HG03520 (cell line): ENCODE measurements at regions not wholly inside any gene's neighbourhood (a gene's known extent, or its start where the extent isn't known, plus 50 kb on each side); places are given as distances from the start of the nearest gene placed in this dataset.

ENCODE experiments used
- ATAC-seq: cut with Tn5 transposase; IDR thresholded peaks from one replicate; pipeline ENCODE4 v1.9.1; 2021; ENCODE audit warnings: mild to moderate bottlenecking, moderate library complexity; ENCODE audit not compliant: unreplicated experiment

GRCh38 chr5:160508780-160509361 lies 87.2 kb downstream of the PTTG1 start:
- peak; percentile 63 for ATAC-seq

GRCh38 chr5:160511280-160511929 lies 89.8 kb downstream of the PTTG1 start:
- ATAC-seq = no peak
